ENCODE measurements at regions not wholly inside any gene's neighbourhood (a gene's known extent, or its start where the extent isn't known, plus 50 kb on each side); places are given as distances from the start of the nearest gene placed in this dataset.

GRCh38 chr3:17894434-17895060, 152.1 kb upstream of the TBC1D5 start:
- Mint-ChIP-seq H3K4me3 (no peak overlapping the region), H3K4me1 (peaks cover 12% of the 10 kb centered on the region), H3K27ac (no peak overlapping the region), H3K27me3 (ENCODE audit: low read depth) (no peaks in the 10 kb centered on the region), H3K9me3 (peaks cover 5% of the 10 kb centered on the region), H3K36me3 (peaks cover 5% of the 10 kb centered on the region)
- TF ChIP-seq OVOL2 (CRISPR knock-in tag; IDR thresholded peaks at IDR 0.05; ENCODE audit: borderline replicate concordance) (no peak), CTCF (IDR thresholded peaks at IDR 0.05) (peak; percentile 73)
- ChIA-PET CTCF (interaction anchor here (0.6 to 2.9 kb wide), 41 partner anchors 9 to 1097 kb away, joined by 3 to 28 read pairs (median 4); no protein-coding TSS in a partner anchor), POLR2A (no interaction called here)
- ATAC-seq, result peak; percentile 97
- peak; percentile 75 for DNase-seq (ENCODE audit: low spot score)

GRCh38 chr3:17891139-17891856, 148.9 kb upstream of the TBC1D5 start:
- Mint-ChIP-seq H3K4me3 (no peak overlapping the region), H3K4me1 (peaks cover 12% of the 10 kb centered on the region), H3K36me3 (no peaks in the 10 kb centered on the region), H3K9me3 (no peaks in the 10 kb centered on the region), H3K27me3 (ENCODE audit: low read depth) (no peaks in the 10 kb centered on the region), H3K27ac (no peak overlapping the region)
- ChIA-PET CTCF (interaction anchor here (0.6 kb wide), 1 partner anchor 329 kb away, joined by 3 read pairs; no protein-coding TSS in a partner anchor), POLR2A (no interaction called here)
- TF ChIP-seq JUN (CRISPR knock-in tag; IDR thresholded peaks at IDR 0.05) (no peak), ATF1 (CRISPR knock-in tag; IDR thresholded peaks at IDR 0.05) (no peak), ZNF121 (CRISPR knock-in tag; IDR thresholded peaks at IDR 0.05) (no peak), TP53 (CRISPR knock-in tag; IDR thresholded peaks at IDR 0.05) (no peak)
- DNase-seq (ENCODE audit: low spot score) (no peak), ATAC-seq (no peak)

DNA sequence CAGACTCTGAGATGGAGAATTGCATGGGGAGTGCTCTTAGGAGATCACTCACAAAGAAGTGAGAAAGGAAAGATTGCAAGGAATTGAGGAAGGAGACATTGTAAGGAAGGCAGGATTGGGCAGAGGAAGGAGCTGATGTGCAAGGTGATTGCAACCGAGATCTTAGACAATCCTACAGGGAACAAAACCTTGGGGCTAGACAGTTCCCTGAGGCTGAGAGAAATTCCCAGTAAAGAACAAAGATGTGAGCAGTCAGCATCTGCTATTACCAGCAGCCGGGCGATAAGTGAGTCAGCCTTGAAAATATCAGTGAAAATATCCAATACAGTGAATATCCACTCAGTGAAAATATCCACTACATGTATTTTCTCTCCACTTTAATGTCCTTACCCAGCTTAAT, 143.6 kb upstream of the TBC1D5 start:
- Mint-ChIP-seq H3K9me3 (no peaks in the 10 kb centered on the region), H3K4me1 (peaks cover 10% of the 10 kb centered on the region), H3K36me3 (no peaks in the 10 kb centered on the region), H3K27me3 (ENCODE audit: low read depth) (no peaks in the 10 kb centered on the region), H3K4me3 (no peak overlapping the region), H3K27ac (no peak overlapping the region)
- ChIA-PET CTCF (interaction anchor here (2.1 kb wide), 1 partner anchor 9 kb away, joined by 9 read pairs; no protein-coding TSS in a partner anchor), POLR2A (no interaction called here)
- DNase-seq (ENCODE audit: low spot score), result no peak
- ATAC-seq, result no peak
- TF ChIP-seq ZNF232 (CRISPR knock-in tag; IDR thresholded peaks at IDR 0.05) (no peak), FOXJ3 (CRISPR knock-in tag; IDR thresholded peaks at IDR 0.05; ENCODE audit: borderline replicate concordance) (no peak), KAT7 (CRISPR knock-in tag; IDR thresholded peaks at IDR 0.05; ENCODE audit: borderline replicate concordance) (no peak), SMAD4 (CRISPR knock-in tag; IDR thresholded peaks at IDR 0.05) (no peak), SMAD3 (CRISPR knock-in tag; IDR thresholded peaks at IDR 0.05; ENCODE audit: borderline replicate concordance) (no peak), ESRRA (CRISPR knock-in tag; IDR thresholded peaks at IDR 0.05; ENCODE audit: borderline replicate concordance) (no peak), HMGA2 (CRISPR knock-in tag; IDR thresholded peaks at IDR 0.05) (no peak), ERG (CRISPR knock-in tag; IDR thresholded peaks at IDR 0.05) (no peak), ZNF138 (CRISPR knock-in tag; conservative IDR thresholded peaks at IDR 0.05) (no peak), CDX4 (CRISPR knock-in tag; IDR thresholded peaks at IDR 0.05; ENCODE audit: borderline replicate concordance) (no peak), ZBTB21 (CRISPR knock-in tag; IDR thresholded peaks at IDR 0.05; ENCODE audit: borderline replicate concordance) (no peak), HMGXB4 (CRISPR knock-in tag; IDR thresholded peaks at IDR 0.05) (no peak)
- TF ChIP-seq, protein P1, sequence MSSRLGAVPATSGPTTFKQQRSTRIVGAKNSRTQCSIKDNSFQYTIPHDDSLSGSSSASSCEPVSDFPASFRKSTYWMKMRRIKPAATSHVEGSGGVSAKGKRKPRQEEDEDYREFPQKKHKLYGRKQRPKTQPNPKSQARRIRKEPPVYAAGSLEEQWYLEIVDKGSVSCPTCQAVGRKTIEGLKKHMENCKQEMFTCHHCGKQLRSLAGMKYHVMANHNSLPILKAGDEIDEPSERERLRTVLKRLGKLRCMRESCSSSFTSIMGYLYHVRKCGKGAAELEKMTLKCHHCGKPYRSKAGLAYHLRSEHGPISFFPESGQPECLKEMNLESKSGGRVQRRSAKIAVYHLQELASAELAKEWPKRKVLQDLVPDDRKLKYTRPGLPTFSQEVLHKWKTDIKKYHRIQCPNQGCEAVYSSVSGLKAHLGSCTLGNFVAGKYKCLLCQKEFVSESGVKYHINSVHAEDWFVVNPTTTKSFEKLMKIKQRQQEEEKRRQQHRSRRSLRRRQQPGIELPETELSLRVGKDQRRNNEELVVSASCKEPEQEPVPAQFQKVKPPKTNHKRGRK (CRISPR knock-in tag; IDR thresholded peaks at IDR 0.05; ENCODE audit: borderline replicate concordance), result no peak
- TF ChIP-seq, protein P2, sequence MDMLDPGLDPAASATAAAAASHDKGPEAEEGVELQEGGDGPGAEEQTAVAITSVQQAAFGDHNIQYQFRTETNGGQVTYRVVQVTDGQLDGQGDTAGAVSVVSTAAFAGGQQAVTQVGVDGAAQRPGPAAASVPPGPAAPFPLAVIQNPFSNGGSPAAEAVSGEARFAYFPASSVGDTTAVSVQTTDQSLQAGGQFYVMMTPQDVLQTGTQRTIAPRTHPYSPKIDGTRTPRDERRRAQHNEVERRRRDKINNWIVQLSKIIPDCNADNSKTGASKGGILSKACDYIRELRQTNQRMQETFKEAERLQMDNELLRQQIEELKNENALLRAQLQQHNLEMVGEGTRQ (CRISPR knock-in tag; IDR thresholded peaks at IDR 0.05), result no peak

All from WTC11 (cell line).